CD4-positive, alpha-beta T cell (primary cell): ENCODE measurements at regions not wholly inside any gene's neighbourhood (a gene's known extent, or its start where the extent isn't known, plus 50 kb on each side); places are given as distances from the start of the nearest gene placed in this dataset.

ENCODE experiments used
- ATAC-seq: fragments of 200-7000 bp; cut with Tn5 transposase; one replicate; pipeline ENCODE4 v1.10.0; 2022; ENCODE audit warnings: mild to moderate bottlenecking; ENCODE audit not compliant: poor library complexity
- CTCF ChIA-PET: fragments of 350-600 bp; sonication (Branson Sonifier 250); formaldehyde crosslinking; loops from one replicate; lab custom pipeline; 2021; ENCODE audit warnings: antibody characterized with exemption, inconsistent platforms; lab: Charles Lee
- POLR2A ChIA-PET: fragments of 350-600 bp; sonication (Branson Sonifier 250); formaldehyde crosslinking; loops from one replicate; lab custom pipeline; 2021; ENCODE audit warnings: antibody characterized with exemption, inconsistent platforms; lab: Charles Lee
- DNase-seq, 14 experiments: peaks; one replicate each; pipeline ENCODE4 v3.0.0-alpha.2; 2013 to 2020; ENCODE audit warnings: mixed read lengths in 2 of 14
- H3K27ac ChIP-seq, 2 donors: one replicate each; pipeline versions ENCODE4 v1.5.1 to v1.7.0; 2013; ENCODE audit warnings: low read length in 2 of 2, low read depth in 1 of 2, mild to moderate bottlenecking in 1 of 2
- H3K27me3 ChIP-seq, 2 experiments: 1 replicate in 1 of 2; 2 replicates in 1 of 2; pipeline versions ENCODE4 v1.6.1 to v1.7.0; 2013; ENCODE audit warnings: low read length in 2 of 2, control low read depth in 1 of 2, mild to moderate bottlenecking in 1 of 2, moderate library complexity in 1 of 2; ENCODE audit not compliant: insufficient read depth in 2 of 2, control insufficient read depth in 1 of 2
- H3K36me3 ChIP-seq: one replicate; pipeline ENCODE4 v1.6.1; 2013; ENCODE audit warnings: low read length, control low read depth; ENCODE audit not compliant: insufficient read depth
- H3K4me1 ChIP-seq: one replicate; pipeline ENCODE4 v1.6.1; 2013; ENCODE audit warnings: low read length, control low read depth; ENCODE audit not compliant: insufficient read depth
- H3K4me3 ChIP-seq: one replicate; pipeline ENCODE4 v1.5.1; 2013; ENCODE audit warnings: mild to moderate bottlenecking, low read length, moderate library complexity
- H3K9me3 ChIP-seq, 2 experiments: 1 replicate in 1 of 2; 2 replicates in 1 of 2; pipeline versions ENCODE4 v1.6.1 to v1.7.0; 2013; ENCODE audit warnings: low read length in 2 of 2, mild to moderate bottlenecking in 2 of 2, control low read depth in 1 of 2, moderate library complexity in 1 of 2; ENCODE audit not compliant: control insufficient read depth in 1 of 2, insufficient read depth in 1 of 2
- H3K27ac Mint-ChIP-seq: one replicate; pipeline ENCODE4 v1.8.0; 2020; ENCODE audit warnings: mixed read lengths
- H3K27me3 Mint-ChIP-seq: one replicate; pipeline ENCODE4 v1.8.0; 2021; ENCODE audit warnings: mixed read lengths
- H3K36me3 Mint-ChIP-seq: one replicate; pipeline ENCODE4 v1.8.0; 2021; ENCODE audit warnings: low read depth, mixed read lengths
- H3K4me1 Mint-ChIP-seq: one replicate; pipeline ENCODE4 v1.8.0; 2021; ENCODE audit warnings: low read depth, mixed read lengths
- H3K4me3 Mint-ChIP-seq: one replicate; pipeline ENCODE4 v1.8.0; 2020; ENCODE audit warnings: mild to moderate bottlenecking, mixed read lengths
- H3K9me3 Mint-ChIP-seq: one replicate; pipeline ENCODE4 v1.8.0; 2020; ENCODE audit warnings: mixed read lengths
- CTCF ChIP-seq: fragments of 200-600 bp; IDR thresholded peaks from one replicate; pipeline ENCODE4 v1.8.0; 2022; ENCODE audit warnings: antibody characterized with exemption, mild to moderate bottlenecking
- intact Hi-C, 2 experiments: fragments of 100-400 bp; cut with DNase I in 1 of 2; cut with micrococcal nuclease in 1 of 2; formaldehyde crosslinking; loops; one replicate each; pipeline versions ENCODE4 v1.15.1 to v1.9.0; 2023 to 2025; cut with DNase I, micrococcal nuclease

GRCh38 chr1:218887141-218887925 is 286.3 kb upstream of the LYPLAL1 start:
- H3K27ac Mint-ChIP-seq = no peak overlapping the region
- CTCF ChIA-PET = no interaction called here
- Histone ChIP-seq H3K9me3 (peaks cover 0 to 8% of the 10 kb centered on the region in 2 experiments), H3K4me3 (no peak overlapping the region), H3K36me3 (no peaks in the 10 kb centered on the region), H3K27me3 (no peaks in the 10 kb centered on the region), H3K27ac (no peak overlapping the region), H3K4me1 (no peaks in the 10 kb centered on the region)
- no peaks in the 10 kb centered on the region for H3K4me1 Mint-ChIP-seq
- TF ChIP-seq CTCF = no peak
- H3K9me3 Mint-ChIP-seq = peaks cover 8% of the 10 kb centered on the region
- DNase-seq (no peak), ATAC-seq (no peak)
- H3K36me3 Mint-ChIP-seq = no peaks in the 10 kb centered on the region
- POLR2A ChIA-PET = no interaction called here
- intact Hi-C loops = no loop called here
- no peaks in the 10 kb centered on the region for H3K27me3 Mint-ChIP-seq
- H3K4me3 Mint-ChIP-seq = no peak overlapping the region

- Histone ChIP-seq H3K4me3 (no peak overlapping the region), H3K4me1 (no peaks in the 10 kb centered on the region), H3K27ac (no peak overlapping the region), H3K36me3 (no peaks in the 10 kb centered on the region), H3K27me3 (no peaks in the 10 kb centered on the region), H3K9me3 (no peaks in the 10 kb centered on the region)
- CTCF ChIA-PET = no interaction called here
- H3K27ac Mint-ChIP-seq = no peak overlapping the region
- DNase-seq = no peak
- H3K27me3 Mint-ChIP-seq = no peaks in the 10 kb centered on the region
- no peaks in the 10 kb centered on the region for H3K36me3 Mint-ChIP-seq
- TF ChIP-seq CTCF = no peak
- peaks cover 3% of the 10 kb centered on the region for H3K9me3 Mint-ChIP-seq
- POLR2A ChIA-PET = no interaction called here
- ATAC-seq = no peak
- H3K4me3 Mint-ChIP-seq = no peak overlapping the region
- intact Hi-C loops = no loop called here
- H3K4me1 Mint-ChIP-seq = no peaks in the 10 kb centered on the region
These were observed 283.2 kb upstream of the LYPLAL1 start for GRCh38 chr1:218890451-218890850.

GRCh38 chr1:218891577-218891976 is 282.1 kb upstream of the LYPLAL1 start:
- Histone ChIP-seq H3K9me3 (no peaks in the 10 kb centered on the region), H3K27ac (no peak overlapping the region), H3K4me1 (no peaks in the 10 kb centered on the region), H3K4me3 (no peak overlapping the region), H3K36me3 (no peaks in the 10 kb centered on the region), H3K27me3 (no peaks in the 10 kb centered on the region)
- intact Hi-C loops = no loop called here
- Mint-ChIP-seq H3K27me3 (no peaks in the 10 kb centered on the region), H3K4me1 (no peaks in the 10 kb centered on the region), H3K4me3 (no peak overlapping the region), H3K9me3 (peaks cover 5% of the 10 kb centered on the region), H3K27ac (no peak overlapping the region), H3K36me3 (no peaks in the 10 kb centered on the region)
- POLR2A ChIA-PET = no interaction called here
- TF ChIP-seq CTCF = no peak
- ATAC-seq (no peak), DNase-seq (no peak)
- CTCF ChIA-PET = no interaction called here
